ENCODE measurements at regions not wholly inside any gene's neighbourhood (a gene's known extent, or its start where the extent isn't known, plus 50 kb on each side); places are given as distances from the start of the nearest gene placed in this dataset.
A peak's percentile ranks its signal among the peaks of the same experiment; 100 is the strongest.
"Not testable (repeated sequence)": the region's sequence is repeated elsewhere in the genome, so short reads cannot be mapped to it uniquely, and the experiment has no call there.

DNA sequence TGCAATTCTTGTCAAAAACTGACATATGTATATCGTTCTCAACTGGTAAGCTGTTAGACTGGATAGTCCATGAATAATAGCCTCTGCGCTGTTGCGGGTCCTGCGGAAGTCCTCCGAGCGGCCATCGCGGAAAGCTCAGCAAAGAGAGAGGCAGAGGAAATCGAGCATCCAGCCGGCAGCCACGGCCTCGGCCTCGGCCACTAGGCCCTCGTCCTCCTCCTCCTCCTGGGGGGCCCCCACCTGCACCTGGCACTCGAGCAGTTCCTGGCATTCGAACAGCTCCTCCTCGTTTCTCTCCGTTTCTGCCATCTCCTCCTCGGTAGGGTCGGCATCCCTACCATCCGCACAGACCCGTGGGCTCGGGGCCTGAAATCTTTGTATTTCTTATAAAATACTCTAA is 111.2 kb upstream of the CYLC1 start:
- DNase-seq, result not testable (repeated sequence)

DNA sequence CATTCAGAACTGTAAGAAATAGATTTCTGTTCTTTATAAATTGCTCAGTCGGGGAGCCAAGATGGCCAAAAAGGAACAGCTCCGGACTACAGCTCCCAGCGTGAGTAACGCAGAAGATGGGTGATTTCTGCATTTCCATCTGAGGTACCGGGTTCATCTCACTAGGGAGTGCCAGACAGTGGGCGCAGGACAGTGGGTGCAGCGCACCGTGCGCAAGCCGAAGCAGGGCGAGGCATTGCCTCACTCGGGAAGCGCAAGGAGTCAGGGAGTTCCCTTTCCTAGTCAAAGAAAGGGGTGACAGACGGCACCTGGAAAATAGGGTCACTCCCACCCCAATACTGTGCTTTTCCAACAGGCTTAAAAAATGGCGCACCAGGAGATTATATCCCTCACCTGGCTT is 110.5 kb upstream of the CYLC1 start:
- not testable (repeated sequence) for DNase-seq

DNA sequence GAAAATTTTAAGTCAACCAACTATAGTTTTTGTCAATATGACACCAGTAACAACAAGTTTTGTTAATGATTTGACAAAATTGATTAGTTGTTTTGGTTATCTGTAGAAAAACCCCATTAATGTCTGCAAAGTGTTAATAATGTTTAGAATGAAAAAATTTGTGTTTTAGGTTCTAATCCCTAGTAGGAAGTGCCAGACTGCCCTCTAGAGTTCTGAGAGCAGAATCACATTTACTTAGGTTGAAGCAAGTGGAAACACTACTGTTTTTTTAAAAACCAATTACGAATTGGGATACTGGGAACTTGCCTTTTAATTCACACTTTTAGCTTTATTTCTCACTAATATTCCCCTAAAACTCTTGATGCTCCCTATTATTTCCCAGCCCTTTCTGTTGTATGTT is 101.1 kb upstream of the CYLC1 start:
- DNase-seq, result peak; percentile 4

DNA sequence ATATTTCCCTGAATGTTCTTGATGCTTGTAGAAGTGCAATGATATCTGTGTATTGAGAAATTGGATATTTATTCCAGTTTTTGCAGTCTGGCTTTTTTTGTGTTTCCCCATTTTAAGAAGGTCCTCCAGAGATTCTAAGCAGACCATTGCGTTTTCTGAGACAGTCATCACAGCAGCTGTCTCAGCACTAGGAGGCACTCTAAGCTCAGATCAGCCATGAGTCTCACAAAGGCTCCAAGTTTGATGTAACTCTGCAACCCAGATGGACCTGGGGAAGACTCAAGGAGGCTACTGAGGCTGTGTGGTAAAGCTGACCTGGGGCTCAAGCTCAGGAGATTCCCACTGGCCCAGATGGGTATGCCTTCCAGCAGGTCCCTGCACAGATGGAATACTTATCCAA is 89.3 kb upstream of the CYLC1 start:
- DNase-seq, result peak; percentile 9

Data from GDM1 (cell line).